ENCODE measurements at regions not wholly inside any gene's neighbourhood (a gene's known extent, or its start where the extent isn't known, plus 50 kb on each side); places are given as distances from the start of the nearest gene placed in this dataset.

- no peak for DNase-seq
These were observed 159.6 kb upstream of the SETBP1 start for GRCh38 chr18:44520981-44521667.

GRCh38 chr18:44521668-44522022 lies 159.0 kb upstream of the SETBP1 start:
- DNase-seq: no peak

- no peak for DNase-seq
These were observed 153.8 kb upstream of the SETBP1 start for GRCh38 chr18:44526705-44527415.

- no peak for DNase-seq
These were observed 147.6 kb upstream of the SETBP1 start for GRCh38 chr18:44533071-44533470.

- DNase-seq: no peak
These were observed 144.6 kb upstream of the SETBP1 start for GRCh38 chr18:44536046-44536445.

GRCh38 chr18:44536619-44537018 lies 144.1 kb upstream of the SETBP1 start:
- no peak for DNase-seq

GRCh38 chr18:44537526-44537925 lies 143.2 kb upstream of the SETBP1 start:
- no peak for DNase-seq

GRCh38 chr18:44539926-44540325 lies 140.8 kb upstream of the SETBP1 start:
- no peak for DNase-seq

- DNase-seq: no peak
These were observed 139.5 kb upstream of the SETBP1 start for GRCh38 chr18:44541159-44541558.

GRCh38 chr18:44541781-44542180 lies 138.9 kb upstream of the SETBP1 start:
- DNase-seq: no peak

- no peak for DNase-seq
These were observed 137.3 kb upstream of the SETBP1 start for GRCh38 chr18:44543387-44543786.

GRCh38 chr18:44545359-44545985 lies 135.2 kb upstream of the SETBP1 start:
- DNase-seq: no peak

GRCh38 chr18:44546954-44547353 lies 133.7 kb upstream of the SETBP1 start:
- DNase-seq: no peak

GRCh38 chr18:44548291-44549221 lies 132.1 kb upstream of the SETBP1 start:
- no peak for DNase-seq

GRCh38 chr18:44552706-44553105 lies 128.0 kb upstream of the SETBP1 start:
- no peak for DNase-seq

GRCh38 chr18:44556296-44556695 lies 124.4 kb upstream of the SETBP1 start:
- no peak for DNase-seq

- no peak for DNase-seq
These were observed 123.0 kb upstream of the SETBP1 start for GRCh38 chr18:44557616-44558151.

- DNase-seq: no peak
These were observed 121.9 kb upstream of the SETBP1 start for GRCh38 chr18:44558767-44559166.

- DNase-seq: no peak
These were observed 117.7 kb upstream of the SETBP1 start for GRCh38 chr18:44562986-44563385.

- no peak for DNase-seq
These were observed 115.8 kb upstream of the SETBP1 start for GRCh38 chr18:44564922-44565321.

GRCh38 chr18:44568342-44568741 lies 112.3 kb upstream of the SETBP1 start:
- DNase-seq: no peak

GRCh38 chr18:44568986-44569385 lies 111.7 kb upstream of the SETBP1 start:
- no peak for DNase-seq
